ENCODE measurements at regions not wholly inside any gene's neighbourhood (a gene's known extent, or its start where the extent isn't known, plus 50 kb on each side); places are given as distances from the start of the nearest gene placed in this dataset.

GRCh38 chr6:141028791-141029280, 1103.9 kb upstream of the GJE1 start:
- TF ChIP-seq EZH2 (IDR thresholded peaks at IDR 0.05; ENCODE audit: insufficient read depth, poor library complexity, severe bottlenecking) (no peak), EZH2phosphoT487 (IDR thresholded peaks at IDR 0.05; ENCODE audit: insufficient read depth, low read depth) (no peak)

Data from GM23248 (cell line).